MM.1S (cell line): ENCODE measurements at regions not wholly inside any gene's neighbourhood (a gene's known extent, or its start where the extent isn't known, plus 50 kb on each side); places are given as distances from the start of the nearest gene placed in this dataset.

Experiments used
- DNase-seq: peaks from one replicate; pipeline ENCODE4 v3.0.0-alpha.2; 2015
- H2AFZ ChIP-seq: fragments of 300-600 bp; sonication (generic); 2 replicates; pipeline ENCODE4 v1.6.0; 2016; ENCODE audit warnings: antibody characterized with exemption, low read length
- H3F3A ChIP-seq: fragments of 300-600 bp; sonication (generic); 2 replicates; pipeline ENCODE4 v1.6.1; 2016; ENCODE audit warnings: mild to moderate bottlenecking, antibody characterized with exemption, low read length, moderate library complexity, mixed read lengths; ENCODE audit not compliant: insufficient read depth
- H3K27ac ChIP-seq: fragments of 300-600 bp; sonication (generic); 2 replicates; pipeline ENCODE4 v1.5.1; 2016; ENCODE audit warnings: mild to moderate bottlenecking, low read length
- H3K27me3 ChIP-seq: fragments of 300-600 bp; sonication (generic); replicated peaks from 2 replicates; pipeline ENCODE4 v1.6.0; 2016; ENCODE audit warnings: low read length; ENCODE audit not compliant: insufficient read depth
- H3K36me3 ChIP-seq: fragments of 300-600 bp; sonication (generic); replicated peaks from 2 replicates; pipeline ENCODE4 v1.6.1; 2016; ENCODE audit warnings: mild to moderate bottlenecking, low read length, mixed read lengths; ENCODE audit not compliant: insufficient read depth
- H3K4me1 ChIP-seq: fragments of 300-600 bp; sonication (generic); 2 replicates; pipeline ENCODE4 v1.6.1; 2016; ENCODE audit warnings: low read length, mixed read lengths
- H3K4me2 ChIP-seq: fragments of 300-600 bp; sonication (generic); 2 replicates; pipeline ENCODE4 v1.6.0; 2016; ENCODE audit warnings: low read depth, low read length
- H3K4me3 ChIP-seq: fragments of 300-600 bp; sonication (generic); 2 replicates; pipeline ENCODE4 v1.5.1; 2016; ENCODE audit warnings: low read length, mixed read lengths
- H3K79me2 ChIP-seq: fragments of 300-600 bp; sonication (generic); 2 replicates; pipeline ENCODE4 v1.6.1; 2016; ENCODE audit warnings: mixed run types, low read length, mixed read lengths
- H3K9ac ChIP-seq: fragments of 300-600 bp; sonication (generic); 2 replicates; pipeline ENCODE4 v1.6.1; 2016; ENCODE audit warnings: low read length, mixed read lengths
- H3K9me2 ChIP-seq: fragments of 300-600 bp; sonication (generic); replicated peaks from 2 replicates; pipeline ENCODE4 v1.6.1; 2016; ENCODE audit warnings: mild to moderate bottlenecking, low read length, mixed read lengths; ENCODE audit not compliant: insufficient read depth
- H3K9me3 ChIP-seq: fragments of 300-600 bp; sonication (generic); replicated peaks from 2 replicates; pipeline ENCODE4 v1.6.1; 2016; ENCODE audit warnings: mild to moderate bottlenecking, low read length, mixed read lengths; ENCODE audit not compliant: insufficient read depth
- H4K20me1 ChIP-seq: fragments of 300-600 bp; sonication (generic); 2 replicates; pipeline ENCODE4 v1.6.1; 2016; ENCODE audit warnings: mild to moderate bottlenecking, low read length, moderate library complexity, mixed read lengths; ENCODE audit not compliant: insufficient read depth
- CTCF ChIP-seq: fragments of 300-600 bp; sonication (generic); IDR thresholded peaks from 2 replicates; pipeline ENCODE4 v1.5.1; 2016; ENCODE audit warnings: antibody characterized with exemption, low read length, mixed read lengths
- EZH2 ChIP-seq: fragments of 300-600 bp; sonication (generic); optimal IDR thresholded peaks from 2 replicates; pipeline ENCODE3; 2017; ENCODE audit warnings: low read depth, mild to moderate bottlenecking, antibody characterized with exemption, low read length, mixed read lengths
- EZH2phosphoT487 ChIP-seq: fragments of 300-600 bp; sonication (generic); IDR thresholded peaks from 2 replicates; pipeline ENCODE4 v1.6.1; 2018; ENCODE audit warnings: antibody characterized with exemption, low read length

GRCh38 chr11:33557201-33557600 is 143.4 kb downstream of the C11orf91 start:
- H3F3A ChIP-seq, result no peaks in the 10 kb centered on the region
- no peak overlapping the region for H3K27ac ChIP-seq
- no peaks in the 10 kb centered on the region for H3K9me2 ChIP-seq
- H3K79me2 ChIP-seq, result no peaks in the 10 kb centered on the region
- no peak overlapping the region for H2AFZ ChIP-seq
- no peak for TF ChIP-seq EZH2
- TF ChIP-seq CTCF, result no peak
- no peak for TF ChIP-seq EZH2phosphoT487
- H3K36me3 ChIP-seq, result no peaks in the 10 kb centered on the region
- DNase-seq, result no peak
- no peaks in the 10 kb centered on the region for H3K27me3 ChIP-seq
- no peak overlapping the region for H3K4me3 ChIP-seq
- H3K9ac ChIP-seq, result no peak overlapping the region
- H3K9me3 ChIP-seq, result no peaks in the 10 kb centered on the region
- no peaks in the 10 kb centered on the region for H4K20me1 ChIP-seq
- H3K4me2 ChIP-seq, result no peak overlapping the region
- 0 out of 2 replicates have a peak, but pooled peaks cover 11% of the 10 kb centered on the region for H3K4me1 ChIP-seq

- H3K27ac ChIP-seq, result no peak overlapping the region
- H3K36me3 ChIP-seq, result no peaks in the 10 kb centered on the region
Observed at GRCh38 chr11:33554219-33554618, 146.4 kb downstream of the C11orf91 start.

GRCh38 chr11:33553486-33553885 is 147.1 kb downstream of the C11orf91 start:
- Histone ChIP-seq H4K20me1 (no peaks in the 10 kb centered on the region), H3K36me3 (no peaks in the 10 kb centered on the region), H3F3A (no peaks in the 10 kb centered on the region), H3K4me3 (no peak overlapping the region), H3K27me3 (no peaks in the 10 kb centered on the region), H3K4me2 (no peak overlapping the region), H3K9me3 (no peaks in the 10 kb centered on the region), H3K9me2 (no peaks in the 10 kb centered on the region), H3K79me2 (no peaks in the 10 kb centered on the region), H3K4me1 (0 out of 2 replicates have a peak, but pooled peaks cover 11% of the 10 kb centered on the region), H3K27ac (no peak overlapping the region), H2AFZ (no peak overlapping the region), H3K9ac (no peak overlapping the region)
- DNase-seq, result no peak
- TF ChIP-seq EZH2phosphoT487 (no peak), CTCF (no peak), EZH2 (no peak)

More at GRCh38 chr11:33554219-33554618, 146.4 kb downstream of the C11orf91 start:
- H3K27me3 ChIP-seq, result no peaks in the 10 kb centered on the region
- no peak for DNase-seq
- H3K4me3 ChIP-seq, result no peak overlapping the region
- no peaks in the 10 kb centered on the region for H3K9me3 ChIP-seq
- TF ChIP-seq CTCF, result no peak
- H2AFZ ChIP-seq, result no peak overlapping the region
- H3K9ac ChIP-seq, result no peak overlapping the region
- no peaks in the 10 kb centered on the region for H3K9me2 ChIP-seq
- 0 out of 2 replicates have a peak, but pooled peaks cover 11% of the 10 kb centered on the region for H3K4me1 ChIP-seq
- H3K79me2 ChIP-seq, result no peaks in the 10 kb centered on the region
- no peak overlapping the region for H3K4me2 ChIP-seq
- H4K20me1 ChIP-seq, result no peaks in the 10 kb centered on the region
- no peaks in the 10 kb centered on the region for H3F3A ChIP-seq
